ENCODE measurements at regions not wholly inside any gene's neighbourhood (a gene's known extent, or its start where the extent isn't known, plus 50 kb on each side); places are given as distances from the start of the nearest gene placed in this dataset.

DNA sequence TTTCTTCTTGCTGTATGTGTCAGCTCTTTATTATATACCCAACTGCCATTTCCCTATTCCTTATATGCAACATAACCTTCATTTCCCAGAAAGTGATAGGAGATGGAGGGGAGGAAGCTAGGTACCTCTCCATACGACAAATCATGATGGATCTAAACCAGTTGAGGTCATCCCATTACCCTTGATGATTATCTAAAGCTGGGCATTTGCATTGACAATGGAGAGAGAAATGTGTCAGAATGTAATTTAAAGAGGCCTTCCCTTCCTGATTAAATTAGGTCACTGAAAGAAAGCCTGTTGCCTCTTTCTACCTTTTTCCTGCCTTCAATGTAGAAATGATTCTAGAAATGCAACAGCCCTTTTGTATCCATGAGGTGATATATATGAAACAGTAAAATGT, 81.9 kb downstream of the SUCNR1 start:
- Mint-ChIP-seq H3K4me1 (ENCODE audit: unreplicated experiment) (no peaks in the 10 kb centered on the region), H3K27ac (no peak overlapping the region), H3K4me3 (no peak overlapping the region), H3K9me3 (no peaks in the 10 kb centered on the region), H3K36me3 (no peaks in the 10 kb centered on the region), H3K27me3 (no peaks in the 10 kb centered on the region)
- no peak for DNase-seq (ENCODE audit: extremely low spot score, unreplicated experiment)
- TF ChIP-seq, protein P1, sequence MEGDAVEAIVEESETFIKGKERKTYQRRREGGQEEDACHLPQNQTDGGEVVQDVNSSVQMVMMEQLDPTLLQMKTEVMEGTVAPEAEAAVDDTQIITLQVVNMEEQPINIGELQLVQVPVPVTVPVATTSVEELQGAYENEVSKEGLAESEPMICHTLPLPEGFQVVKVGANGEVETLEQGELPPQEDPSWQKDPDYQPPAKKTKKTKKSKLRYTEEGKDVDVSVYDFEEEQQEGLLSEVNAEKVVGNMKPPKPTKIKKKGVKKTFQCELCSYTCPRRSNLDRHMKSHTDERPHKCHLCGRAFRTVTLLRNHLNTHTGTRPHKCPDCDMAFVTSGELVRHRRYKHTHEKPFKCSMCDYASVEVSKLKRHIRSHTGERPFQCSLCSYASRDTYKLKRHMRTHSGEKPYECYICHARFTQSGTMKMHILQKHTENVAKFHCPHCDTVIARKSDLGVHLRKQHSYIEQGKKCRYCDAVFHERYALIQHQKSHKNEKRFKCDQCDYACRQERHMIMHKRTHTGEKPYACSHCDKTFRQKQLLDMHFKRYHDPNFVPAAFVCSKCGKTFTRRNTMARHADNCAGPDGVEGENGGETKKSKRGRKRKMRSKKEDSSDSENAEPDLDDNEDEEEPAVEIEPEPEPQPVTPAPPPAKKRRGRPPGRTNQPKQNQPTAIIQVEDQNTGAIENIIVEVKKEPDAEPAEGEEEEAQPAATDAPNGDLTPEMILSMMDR (conservative IDR thresholded peaks at IDR 0.05), result no peak

DNA sequence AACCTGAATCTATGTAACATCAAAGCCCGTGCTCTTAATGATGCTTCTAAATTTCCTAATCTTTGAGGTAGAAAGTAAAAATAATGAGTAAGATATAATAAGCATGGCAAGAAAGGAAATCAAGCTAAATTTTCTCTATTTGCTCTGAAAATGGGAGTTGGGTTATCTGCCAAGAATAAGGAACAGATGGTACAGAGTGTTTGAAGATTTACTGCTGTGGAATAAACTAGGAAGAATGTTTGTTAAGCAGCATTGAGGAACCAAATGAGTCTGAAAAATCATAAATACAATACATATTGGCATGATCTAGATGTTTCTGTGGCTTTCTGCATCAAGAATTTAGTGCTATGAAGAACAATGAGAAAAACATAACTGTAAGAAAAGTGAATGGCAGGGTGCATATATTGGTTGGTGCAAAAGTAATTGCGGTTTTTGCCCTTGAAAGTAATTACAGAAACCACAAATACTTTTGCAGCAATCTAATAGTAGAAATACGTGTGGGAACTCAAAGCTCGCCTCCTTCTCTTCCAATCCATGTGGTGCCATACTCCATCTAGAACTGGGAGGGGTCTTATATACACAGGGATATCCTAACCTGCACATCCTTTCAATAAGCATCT, 87.6 kb downstream of the SUCNR1 start:
- no peaks in the 10 kb centered on the region for H3K27me3 Mint-ChIP-seq
- H3K9me3 Mint-ChIP-seq, result no peaks in the 10 kb centered on the region
- no peaks in the 10 kb centered on the region for H3K4me1 Mint-ChIP-seq (ENCODE audit: unreplicated experiment)
- TF ChIP-seq, protein P1 (conservative IDR thresholded peaks at IDR 0.05), result no peak
- DNase-seq (ENCODE audit: extremely low spot score, unreplicated experiment), result no peak
- H3K36me3 Mint-ChIP-seq, result no peaks in the 10 kb centered on the region
- no peak overlapping the region for H3K4me3 Mint-ChIP-seq
- H3K27ac Mint-ChIP-seq, result no peak overlapping the region

DNA sequence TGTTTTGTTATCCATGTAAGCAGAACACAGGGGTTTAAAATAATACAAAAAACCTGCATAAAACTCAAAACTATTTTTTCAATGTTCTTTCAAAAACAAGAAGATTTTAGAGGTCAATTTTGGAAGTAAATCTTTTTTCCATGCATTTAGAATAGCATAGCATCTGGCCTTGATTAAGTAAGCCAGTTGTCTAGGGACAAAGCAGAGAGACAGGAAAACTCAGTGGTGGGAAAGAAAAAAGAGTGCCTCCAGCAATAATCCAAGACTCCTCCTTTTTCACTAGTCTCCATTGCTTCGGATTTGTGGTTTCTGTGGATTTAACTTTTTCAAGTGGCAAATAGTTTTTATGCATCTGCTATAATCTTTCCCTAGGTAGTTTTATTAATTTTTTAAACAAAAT, 88.9 kb downstream of the SUCNR1 start:
- no peaks in the 10 kb centered on the region for H3K36me3 Mint-ChIP-seq
- H3K4me1 Mint-ChIP-seq (ENCODE audit: unreplicated experiment), result no peaks in the 10 kb centered on the region
- TF ChIP-seq, protein P1 (conservative IDR thresholded peaks at IDR 0.05), result no peak
- no peak for DNase-seq (ENCODE audit: extremely low spot score, unreplicated experiment)
- H3K27ac Mint-ChIP-seq, result no peak overlapping the region
- H3K9me3 Mint-ChIP-seq, result no peaks in the 10 kb centered on the region
- H3K27me3 Mint-ChIP-seq, result no peaks in the 10 kb centered on the region
- H3K4me3 Mint-ChIP-seq, result no peak overlapping the region

DNA sequence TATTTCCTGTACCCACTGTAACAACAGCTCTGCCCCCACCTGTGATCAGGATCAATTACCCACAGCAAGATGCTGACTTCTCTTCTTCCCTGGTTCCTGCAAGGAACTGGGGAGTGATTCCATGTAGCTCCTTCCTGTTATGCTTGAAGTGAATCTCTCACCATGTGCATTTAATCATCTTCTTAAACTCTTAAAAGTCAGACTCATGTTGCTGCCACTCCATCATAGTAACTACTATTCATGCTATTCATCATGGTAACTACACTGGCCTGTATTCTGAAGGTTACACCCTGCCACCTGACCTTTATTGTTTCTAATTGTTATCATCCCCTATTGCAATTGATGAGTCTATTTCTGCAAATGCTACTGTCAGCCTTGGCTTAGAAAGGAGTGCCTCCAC, 89.5 kb downstream of the SUCNR1 start:
- Mint-ChIP-seq H3K4me1 (ENCODE audit: unreplicated experiment) (no peaks in the 10 kb centered on the region), H3K27me3 (no peaks in the 10 kb centered on the region), H3K9me3 (no peaks in the 10 kb centered on the region), H3K36me3 (no peaks in the 10 kb centered on the region), H3K4me3 (no peak overlapping the region), H3K27ac (no peak overlapping the region)
- TF ChIP-seq, protein P1 (conservative IDR thresholded peaks at IDR 0.05), result no peak
- no peak for DNase-seq (ENCODE audit: extremely low spot score, unreplicated experiment)

DNA sequence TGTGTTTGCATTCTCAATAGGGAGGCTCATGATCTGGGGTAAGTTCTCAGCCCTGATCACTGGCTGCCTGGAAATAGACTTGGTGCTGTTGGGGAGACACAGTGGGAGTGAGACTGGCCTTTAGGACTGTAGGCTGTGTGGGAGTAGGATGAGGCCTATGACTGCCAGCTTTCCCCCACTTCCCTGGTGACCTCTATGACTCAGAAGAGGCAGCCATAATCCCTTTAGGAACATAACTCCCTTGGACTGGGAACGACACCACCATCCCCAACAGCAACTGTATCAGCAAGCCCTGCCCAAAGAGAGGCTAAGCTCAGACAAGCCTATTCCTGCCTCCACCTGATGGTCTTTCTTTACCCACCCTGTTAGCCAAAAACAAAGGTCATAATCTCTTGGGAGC, 91.3 kb downstream of the SUCNR1 start:
- Mint-ChIP-seq H3K27me3 (no peaks in the 10 kb centered on the region), H3K27ac (no peak overlapping the region), H3K4me1 (ENCODE audit: unreplicated experiment) (no peaks in the 10 kb centered on the region), H3K36me3 (no peaks in the 10 kb centered on the region), H3K4me3 (no peak overlapping the region), H3K9me3 (no peaks in the 10 kb centered on the region)
- DNase-seq (ENCODE audit: extremely low spot score, unreplicated experiment), result no peak
- TF ChIP-seq, protein P1 (conservative IDR thresholded peaks at IDR 0.05), result no peak
